Lung (tissue), 11 donors: ENCODE measurements at regions not wholly inside any gene's neighbourhood (a gene's known extent, or its start where the extent isn't known, plus 50 kb on each side); places are given as distances from the start of the nearest gene placed in this dataset.

Experiments used
- ATAC-seq: fragments of 200-7000 bp; cut with Tn5 transposase; one replicate; pipeline ENCODE4 v1.9.1; 2020; ENCODE audit warnings: moderate number of reproducible peaks; ENCODE audit not compliant: insufficient read depth, low FRiP score
- DNase-seq, 3 donors: peaks; one replicate each; pipeline ENCODE4 v3.0.0-alpha.2; 2013 to 2017
- H3K27ac ChIP-seq, 2 donors: one replicate each; pipeline ENCODE4 v1.5.1; 2013; ENCODE audit warnings: mild to moderate bottlenecking in 2 of 2, moderate library complexity in 2 of 2, control low read depth in 1 of 2, inconsistent platforms in 1 of 2, low read depth in 1 of 2, low read length in 1 of 2
- H3K27me3 ChIP-seq, 3 donors: one replicate each; pipeline ENCODE4 v1.5.1; 2013; ENCODE audit warnings: low read length in 2 of 3; ENCODE audit not compliant: control insufficient read depth in 3 of 3, insufficient read depth in 3 of 3
- H3K36me3 ChIP-seq, 4 donors: one replicate each; pipeline ENCODE4 v1.5.1; 2013; ENCODE audit warnings: low read length in 4 of 4, mild to moderate bottlenecking in 1 of 4, moderate library complexity in 1 of 4; ENCODE audit not compliant: control insufficient read depth in 4 of 4, insufficient read depth in 4 of 4
- H3K4me1 ChIP-seq, 5 donors: one replicate each; pipeline ENCODE4 v1.5.1; 2013; ENCODE audit warnings: low read length in 5 of 5, mild to moderate bottlenecking in 2 of 5, moderate library complexity in 1 of 5; ENCODE audit not compliant: control insufficient read depth in 5 of 5, insufficient read depth in 5 of 5
- H3K4me3 ChIP-seq: one replicate; pipeline ENCODE4 v1.5.1; 2013; ENCODE audit warnings: mild to moderate bottlenecking, control low read depth, moderate library complexity
- H3K9ac ChIP-seq, 2 donors: one replicate each; pipeline ENCODE4 v1.5.1; 2013; ENCODE audit warnings: low read length in 2 of 2, control low read depth in 1 of 2; ENCODE audit not compliant: insufficient read depth in 1 of 2
- H3K9me3 ChIP-seq, 4 donors: one replicate each; pipeline ENCODE4 v1.5.1; 2013; ENCODE audit warnings: low read length in 3 of 4, mild to moderate bottlenecking in 1 of 4, moderate library complexity in 1 of 4; ENCODE audit not compliant: control insufficient read depth in 4 of 4, insufficient read depth in 3 of 4
- WGBS, 2 donors: extraction: QIAGEN DNeasy Blood & Tissue Kit; methylation state at CpG; one replicate each; pipeline ENCODE4 v1.1.7; 2013; 5-methylcytosine and 5-hydroxymethylcytosine counted together
- TF ChIP-seq, protein P1 (sequence below): IDR thresholded peaks from 2 replicates; pipeline ENCODE4 v1.5.1; 2012; ENCODE audit warnings: mild to moderate bottlenecking; ENCODE audit errors: control extremely low read depth, extremely low read depth
- donor health status: control.
- donor health status: control.
- donor health status: Bipolar disorder and iron deficiency.
- donor health status: healthy.
- donor health status: DM: yes; HTN: yes; CAD: no.

DNA sequence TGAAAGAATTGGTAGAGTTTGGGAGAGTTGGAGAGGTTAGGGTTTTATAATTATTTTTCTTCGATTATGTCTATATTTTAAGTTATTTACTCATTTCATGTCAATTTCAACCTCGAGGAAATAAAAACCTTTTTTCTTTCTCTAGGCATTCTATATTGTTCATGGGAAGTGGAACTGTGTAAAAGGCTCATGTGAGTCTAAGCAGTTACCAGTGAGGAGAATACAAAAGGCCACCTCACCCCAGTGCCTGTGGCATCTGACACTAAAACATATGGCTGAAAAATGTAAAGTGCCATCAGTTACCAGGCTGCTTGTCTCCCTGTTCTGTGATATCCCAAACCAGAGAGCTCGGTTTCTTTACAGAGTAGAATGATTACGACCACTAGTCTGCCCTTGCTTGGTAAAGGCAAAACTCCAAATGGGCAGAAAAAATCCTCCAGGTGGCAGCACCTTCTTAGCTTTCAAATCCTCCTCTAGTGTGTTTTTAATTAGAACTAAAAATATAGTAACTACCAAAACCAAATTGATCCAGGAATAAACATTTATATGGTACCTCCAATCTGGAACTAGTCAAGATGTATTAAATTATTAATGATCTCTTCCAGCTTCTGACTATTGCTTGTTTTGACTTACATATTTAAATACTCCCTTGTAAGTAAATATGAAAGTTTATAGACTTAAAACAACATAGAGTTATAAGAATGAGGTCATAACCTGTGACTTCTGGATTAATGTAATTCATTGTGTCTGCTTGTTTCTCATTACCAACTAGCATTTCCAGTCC lies 122.6 kb upstream of the MCHR2 start:
- Histone ChIP-seq H3K36me3 (no peaks in the 10 kb centered on the region), H3K9ac (no peak overlapping the region), H3K9me3 (no peaks in the 10 kb centered on the region), H3K27ac (no peak overlapping the region), H3K27me3 (no peaks in the 10 kb centered on the region), H3K4me1 (no peaks in the 10 kb centered on the region), H3K4me3 (no peak overlapping the region)
- TF ChIP-seq, protein P1, sequence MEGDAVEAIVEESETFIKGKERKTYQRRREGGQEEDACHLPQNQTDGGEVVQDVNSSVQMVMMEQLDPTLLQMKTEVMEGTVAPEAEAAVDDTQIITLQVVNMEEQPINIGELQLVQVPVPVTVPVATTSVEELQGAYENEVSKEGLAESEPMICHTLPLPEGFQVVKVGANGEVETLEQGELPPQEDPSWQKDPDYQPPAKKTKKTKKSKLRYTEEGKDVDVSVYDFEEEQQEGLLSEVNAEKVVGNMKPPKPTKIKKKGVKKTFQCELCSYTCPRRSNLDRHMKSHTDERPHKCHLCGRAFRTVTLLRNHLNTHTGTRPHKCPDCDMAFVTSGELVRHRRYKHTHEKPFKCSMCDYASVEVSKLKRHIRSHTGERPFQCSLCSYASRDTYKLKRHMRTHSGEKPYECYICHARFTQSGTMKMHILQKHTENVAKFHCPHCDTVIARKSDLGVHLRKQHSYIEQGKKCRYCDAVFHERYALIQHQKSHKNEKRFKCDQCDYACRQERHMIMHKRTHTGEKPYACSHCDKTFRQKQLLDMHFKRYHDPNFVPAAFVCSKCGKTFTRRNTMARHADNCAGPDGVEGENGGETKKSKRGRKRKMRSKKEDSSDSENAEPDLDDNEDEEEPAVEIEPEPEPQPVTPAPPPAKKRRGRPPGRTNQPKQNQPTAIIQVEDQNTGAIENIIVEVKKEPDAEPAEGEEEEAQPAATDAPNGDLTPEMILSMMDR: no peak
- WGBS, 2 donors: 29 to 34% methylated on average over 4 of the region's 4 CpGs
- DNase-seq (peak; percentile 45 to 74 (median 69)), ATAC-seq (no peak)

DNA sequence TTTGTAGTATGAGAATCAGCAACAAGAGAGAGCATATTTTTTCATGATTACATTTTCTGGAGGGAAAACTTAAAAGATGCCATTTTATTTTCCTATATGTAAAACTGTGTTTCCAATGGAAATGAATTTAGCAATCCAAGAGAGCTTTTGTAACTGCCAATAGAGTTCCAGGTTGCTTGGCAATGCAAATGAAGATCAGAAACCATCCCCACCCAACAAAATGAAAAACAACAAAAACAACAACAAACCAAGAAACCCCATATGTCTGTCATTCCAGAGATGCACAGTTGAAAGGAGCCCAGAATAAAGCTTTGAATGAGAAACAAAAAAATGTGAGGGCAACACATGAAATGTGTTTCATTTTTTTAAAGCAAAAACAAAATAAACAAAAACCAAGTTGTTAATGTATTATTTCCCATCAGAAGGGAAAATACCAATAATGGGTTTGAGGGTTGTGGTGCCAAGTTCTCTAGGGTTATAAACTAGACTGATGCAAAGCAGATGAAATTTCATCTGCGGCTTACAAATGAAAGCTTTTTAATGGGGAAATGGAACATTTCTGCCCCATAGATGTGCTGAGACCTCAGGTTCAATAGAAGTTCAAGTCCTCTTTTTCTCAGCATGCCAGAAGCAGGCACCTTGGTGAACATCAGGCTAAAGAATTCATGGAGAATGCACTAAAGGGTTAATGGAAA lies 121.5 kb upstream of the MCHR2 start:
- Histone ChIP-seq H3K4me1 (no peaks in the 10 kb centered on the region), H3K36me3 (no peaks in the 10 kb centered on the region), H3K27ac (no peak overlapping the region), H3K4me3 (no peak overlapping the region), H3K27me3 (no peaks in the 10 kb centered on the region), H3K9me3 (no peaks in the 10 kb centered on the region), H3K9ac (no peak overlapping the region)
- DNase-seq: no peak
- 87 to 97% methylated on average over 1 of the region's 1 CpG for WGBS, 2 donors
- no peak for ATAC-seq
- TF ChIP-seq, protein P1: no peak

DNA sequence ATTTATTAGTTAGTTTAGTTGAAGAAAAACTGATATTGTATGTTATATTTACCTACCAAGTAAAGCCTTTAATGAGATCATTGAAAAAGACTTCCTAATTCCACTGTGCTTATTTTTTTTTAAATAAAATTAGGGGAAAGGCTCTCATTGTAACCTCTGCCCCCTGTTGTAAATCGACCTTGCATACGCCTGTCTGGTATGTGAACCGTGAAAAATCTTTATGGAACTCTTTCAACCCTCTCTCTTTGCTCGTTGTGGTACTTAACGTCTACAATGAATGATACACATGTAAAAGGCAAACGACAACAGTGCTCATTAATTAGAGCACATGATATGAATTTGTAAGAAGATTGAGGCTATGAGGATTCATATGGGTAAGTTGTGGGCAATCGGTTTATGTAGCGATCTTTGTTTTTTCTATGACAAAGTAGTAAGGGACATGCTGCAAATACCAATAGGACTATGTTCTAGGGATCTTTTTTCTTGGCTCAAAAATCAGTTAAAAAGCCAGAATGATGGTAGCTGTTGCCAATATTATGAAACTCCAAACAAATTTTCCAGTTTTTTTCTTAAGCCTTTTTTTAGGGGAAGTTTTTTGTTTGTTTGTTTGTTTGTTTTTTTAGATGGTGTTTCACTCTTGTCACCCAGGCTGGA lies 119.0 kb upstream of the MCHR2 start:
- WGBS, 2 donors: 55 to 71% methylated on average over 8 of the region's 8 CpGs
- DNase-seq: peak in 1 of 3 donors; percentile 30
- no peak for ATAC-seq

More for the DNA sequence above, 119.0 kb upstream of the MCHR2 start:
- TF ChIP-seq, protein P1: no peak
- Histone ChIP-seq H3K27ac (no peak overlapping the region), H3K27me3 (no peaks in the 10 kb centered on the region), H3K9me3 (no peaks in the 10 kb centered on the region), H3K36me3 (no peaks in the 10 kb centered on the region), H3K9ac (no peak overlapping the region), H3K4me1 (no peaks in the 10 kb centered on the region), H3K4me3 (no peak overlapping the region)
